Stimulated activated naive CD8-positive, alpha-beta T cell treated with anti-CD3 and anti-CD28 coated beads, Interleukin-15, Interleukin-2, amounts not matched to agents 100 U/mL and 50 U/mL, for 24 hours (primary cell): ENCODE measurements at regions not wholly inside any gene's neighbourhood (a gene's known extent, or its start where the extent isn't known, plus 50 kb on each side); places are given as distances from the start of the nearest gene placed in this dataset.

Source experiments
- ATAC-seq: fragments of 150-1000 bp; cut with Tn5 transposase; one replicate; pipeline ENCODE4 v1.10.0; 2021
- DNase-seq: peaks from one replicate; pipeline ENCODE4 v3.0.0; 2021

- peak; percentile 28 for ATAC-seq
- DNase-seq: no peak
These were observed 99.0 kb upstream of the WLS start for GRCh38 chr1:68331117-68331865.

GRCh38 chr1:68330391-68330790 is 98.1 kb upstream of the WLS start:
- DNase-seq: no peak
- ATAC-seq: no peak

DNA sequence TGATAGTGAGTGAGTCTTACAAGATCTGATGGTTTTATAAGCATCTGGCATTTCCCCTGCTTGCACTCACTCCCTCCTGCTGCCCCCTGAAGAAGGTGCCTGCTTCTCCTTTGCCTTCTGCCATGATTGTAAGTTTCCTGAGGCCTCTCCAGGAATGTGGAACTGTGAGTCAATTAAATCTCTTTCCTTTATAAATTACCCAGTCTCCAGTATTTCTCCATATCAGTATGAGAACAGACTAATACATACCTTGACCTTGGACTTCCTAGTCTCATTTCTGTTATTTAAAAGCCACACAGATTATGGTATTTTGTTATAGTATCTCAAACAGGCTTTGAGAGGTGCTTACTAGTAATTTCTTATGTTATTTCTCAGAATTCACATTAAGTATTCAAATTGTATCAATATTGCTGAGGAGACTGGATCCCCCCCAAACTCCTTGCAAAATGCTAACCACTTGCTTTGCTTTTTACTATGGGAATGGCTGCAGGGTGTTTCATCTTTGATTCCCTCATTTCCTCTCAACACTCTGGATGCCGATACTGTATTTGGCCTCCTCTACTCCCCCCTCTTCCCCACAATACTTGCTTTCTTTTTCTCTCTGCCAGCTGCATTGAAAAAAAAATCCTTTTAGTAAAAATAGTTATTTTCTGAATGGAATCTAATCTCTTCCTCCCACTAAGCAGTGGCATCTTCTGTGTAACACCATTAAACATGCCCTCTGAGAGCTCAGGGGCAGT is 96.9 kb upstream of the WLS start:
- ATAC-seq: no peak
- no peak for DNase-seq

DNA sequence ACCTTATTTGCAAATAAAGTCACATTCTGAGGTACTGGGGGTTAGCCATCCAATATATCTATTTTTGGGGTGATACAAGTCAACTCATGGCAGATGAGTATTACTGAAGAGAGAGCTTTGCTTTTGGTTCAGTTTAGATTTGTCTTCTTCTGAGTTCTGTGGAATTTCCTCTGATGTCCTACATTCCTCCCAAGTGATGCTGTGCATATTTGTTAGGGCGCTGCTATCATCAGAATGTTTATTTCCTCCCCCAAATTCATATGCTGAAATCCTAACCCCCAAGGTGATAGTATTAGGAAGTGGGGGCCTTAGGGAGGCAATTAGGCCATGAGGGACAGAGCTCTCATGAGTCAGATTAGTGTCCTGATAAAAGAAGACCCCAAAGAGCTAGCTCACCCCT is 96.2 kb upstream of the WLS start:
- DNase-seq: no peak
- ATAC-seq: no peak

- DNase-seq (no peak), ATAC-seq (no peak)
These were observed 95.1 kb upstream of the WLS start for GRCh38 chr1:68327414-68327813.

GRCh38 chr1:68326481-68326880 is 94.2 kb upstream of the WLS start:
- no peak for ATAC-seq
- DNase-seq: no peak

DNA sequence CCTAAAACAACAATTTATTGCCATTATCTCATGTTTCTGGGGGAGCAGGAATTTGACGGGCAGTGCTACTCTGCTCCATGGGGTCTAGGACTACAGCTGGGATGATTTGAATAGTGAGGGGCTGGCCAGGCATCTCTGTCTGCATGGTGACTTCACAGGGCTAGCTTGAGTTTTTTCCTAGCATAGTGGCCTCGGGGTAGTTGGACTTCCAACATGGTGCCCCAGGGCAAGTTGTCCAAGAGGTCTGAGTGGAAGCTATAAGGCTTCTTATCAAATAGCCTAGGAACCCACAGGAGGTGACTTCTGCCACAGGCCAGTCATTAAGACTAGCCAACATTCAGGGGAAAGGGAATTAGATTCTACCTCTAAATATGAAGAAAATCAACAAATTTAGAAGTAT is 92.0 kb upstream of the WLS start:
- ATAC-seq: no peak
- DNase-seq: no peak

GRCh38 chr1:68322837-68323687 is 90.7 kb upstream of the WLS start:
- ATAC-seq: no peak
- DNase-seq: no peak

GRCh38 chr1:68322096-68322495 is 89.8 kb upstream of the WLS start:
- no peak for ATAC-seq
- no peak for DNase-seq

DNA sequence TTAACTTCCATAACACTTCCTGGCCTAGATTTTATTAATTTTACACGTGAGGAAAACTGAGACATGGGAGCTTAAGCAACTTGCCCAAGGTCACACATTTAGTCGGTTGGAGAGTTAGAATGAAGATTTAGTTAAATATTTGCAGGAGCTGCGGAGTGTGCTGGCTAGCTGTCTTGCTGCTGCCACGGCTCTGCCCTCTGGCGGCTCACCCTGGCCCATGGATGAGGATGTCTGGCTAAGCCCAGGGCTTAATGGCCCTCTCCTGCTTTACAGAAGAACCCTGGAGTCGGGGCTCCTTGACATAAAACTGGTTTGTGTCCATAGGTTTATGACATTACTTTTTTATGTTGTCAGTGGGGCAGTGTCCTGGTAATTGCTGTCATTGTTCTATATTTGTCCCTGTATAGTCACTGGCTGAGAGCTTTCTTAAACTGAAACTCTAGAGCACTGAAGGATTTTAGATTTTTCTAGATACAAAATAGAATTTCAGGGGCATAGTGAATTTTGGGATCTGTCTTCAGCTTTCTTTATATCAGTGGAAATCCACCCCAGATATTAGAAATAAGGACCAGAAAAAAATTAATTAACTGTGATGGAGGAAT is 88.9 kb upstream of the WLS start:
- DNase-seq (peak; percentile 2), ATAC-seq (no peak)

DNA sequence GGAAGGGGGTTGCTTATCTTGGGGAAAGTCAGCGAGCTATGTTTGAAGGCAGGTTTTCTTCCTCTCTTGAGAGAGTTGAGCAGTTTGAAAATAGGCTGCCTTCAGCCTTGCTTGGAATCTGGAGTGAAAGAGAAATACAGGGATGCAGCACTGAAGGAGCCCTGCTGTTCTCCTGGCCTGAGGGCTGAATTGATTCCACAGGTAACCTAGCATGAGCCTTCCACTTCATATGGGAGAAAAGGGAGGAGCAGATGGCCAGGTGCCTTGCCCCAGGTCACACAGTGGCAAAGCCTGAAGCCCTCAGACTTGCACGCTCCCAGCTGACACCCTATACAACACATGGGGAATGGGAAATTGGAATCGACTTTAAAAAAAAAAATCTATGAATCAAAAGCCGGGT is 88.0 kb upstream of the WLS start:
- no peak for ATAC-seq
- no peak for DNase-seq

GRCh38 chr1:68319907-68320306 is 87.6 kb upstream of the WLS start:
- DNase-seq (no peak), ATAC-seq (no peak)

DNA sequence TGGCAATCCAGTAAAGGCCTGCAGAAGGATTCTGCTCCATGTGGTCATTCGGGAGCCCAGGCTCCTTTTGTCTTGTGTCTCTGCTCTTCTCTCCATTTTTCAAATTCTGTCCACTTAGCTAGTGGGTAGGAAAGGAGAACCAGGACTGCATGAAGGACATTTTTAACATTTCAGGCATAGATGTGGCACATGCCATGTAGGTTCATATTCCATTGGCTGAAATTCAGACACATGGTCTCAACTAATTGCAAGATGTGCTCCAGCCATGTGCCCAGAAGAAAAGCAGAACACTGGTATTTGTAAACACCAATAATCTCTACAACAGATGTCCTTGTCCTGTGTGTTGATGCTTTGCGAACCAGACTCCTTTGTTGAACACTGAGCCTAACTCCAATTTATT is 85.2 kb upstream of the WLS start:
- ATAC-seq (no peak), DNase-seq (no peak)

- DNase-seq (no peak), ATAC-seq (no peak)
These were observed 81.9 kb upstream of the WLS start for GRCh38 chr1:68314151-68314780.

- no peak for ATAC-seq
- DNase-seq: no peak
These were observed 81.4 kb upstream of the WLS start for GRCh38 chr1:68313735-68314134.

- ATAC-seq (no peak), DNase-seq (no peak)
These were observed 75.7 kb upstream of the WLS start for GRCh38 chr1:68308034-68308433.

DNA sequence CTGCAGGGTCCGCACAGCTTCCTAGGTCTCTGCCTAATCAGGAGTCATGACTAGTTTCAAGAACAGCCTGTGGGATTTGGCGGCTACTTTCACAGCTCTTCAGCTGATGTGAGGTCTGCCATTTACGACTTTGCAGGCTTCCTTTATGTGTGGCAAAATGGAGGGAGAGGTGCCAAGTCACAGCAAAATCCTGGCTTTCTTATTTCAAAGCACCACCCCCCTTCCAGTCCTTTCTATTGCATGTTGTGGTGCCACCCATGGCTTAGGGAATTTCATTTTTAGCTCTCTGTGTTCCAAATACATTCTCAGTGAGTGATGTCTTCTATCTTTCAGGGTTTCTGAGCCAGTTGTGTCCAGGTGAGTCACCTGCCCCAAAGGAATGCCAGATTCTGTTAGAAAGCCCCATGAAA is 75.1 kb upstream of the WLS start:
- no peak for DNase-seq

DNA sequence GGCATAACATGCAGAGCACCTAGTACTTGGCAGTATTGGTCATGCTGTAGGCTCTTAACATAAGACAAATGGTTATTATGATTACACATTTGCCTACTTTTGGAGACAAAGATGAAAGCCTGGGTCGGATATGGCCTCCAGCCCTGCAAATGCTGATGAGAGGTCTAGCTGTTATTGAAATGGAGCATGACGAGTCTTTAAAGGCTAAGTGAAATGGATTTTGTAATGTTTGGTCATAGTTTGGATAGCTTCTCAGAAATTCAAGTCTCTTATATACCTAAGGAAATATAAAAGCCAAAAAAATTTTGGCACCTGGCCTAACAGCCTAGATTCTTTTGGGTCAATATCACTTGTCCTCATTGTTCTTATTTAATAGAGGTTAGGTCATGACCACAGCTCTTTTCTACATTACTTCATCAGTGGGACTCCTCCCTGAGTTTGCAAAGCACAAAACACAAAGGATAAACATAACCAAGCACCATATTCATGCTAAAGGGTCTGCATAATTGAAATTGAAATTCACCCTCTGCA is 69.2 kb upstream of the WLS start:
- no peak for ATAC-seq
- DNase-seq: no peak

More for the DNA sequence above, 75.1 kb upstream of the WLS start:
- no peak for ATAC-seq

DNA sequence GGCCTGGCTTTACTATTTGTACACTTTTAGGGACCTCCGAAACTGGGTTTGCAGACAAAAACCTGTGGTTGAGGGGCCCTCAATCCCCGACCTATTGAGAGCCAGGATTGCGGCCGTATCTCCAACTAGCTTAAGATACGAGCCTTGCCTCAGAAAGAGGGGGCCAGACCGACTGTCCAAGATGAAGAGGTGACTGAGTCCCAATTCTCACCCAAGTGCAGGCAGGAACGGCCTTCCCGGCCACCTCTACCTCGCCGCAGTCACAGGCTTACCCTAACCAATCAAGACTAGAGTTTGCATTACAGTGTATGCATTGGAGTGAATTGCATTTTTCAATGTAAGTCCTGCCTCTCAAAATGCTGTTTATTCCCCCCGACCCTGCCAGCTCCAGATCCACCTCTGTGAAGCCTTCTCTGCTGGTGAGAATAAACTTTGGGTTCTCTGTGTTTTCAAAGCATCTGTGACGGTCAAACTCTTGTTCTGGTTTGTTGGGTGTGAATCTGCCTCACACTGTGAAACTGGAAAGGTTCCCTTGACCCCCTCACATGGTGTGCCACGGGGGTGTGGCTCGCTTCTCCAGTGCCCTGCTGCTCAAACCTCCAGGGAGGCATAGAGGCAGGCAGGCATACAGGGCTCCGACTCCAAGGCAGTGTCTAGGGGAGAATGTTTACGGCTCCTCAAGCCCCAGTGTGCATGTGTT is 62.2 kb upstream of the WLS start:
- DNase-seq: no peak
- ATAC-seq: no peak

GRCh38 chr1:68293609-68294366 is 61.5 kb upstream of the WLS start:
- ATAC-seq: no peak

More at GRCh38 chr1:68293609-68294366, 61.5 kb upstream of the WLS start:
- DNase-seq: no peak
